CD4-positive, alpha-beta T cell treated with Interleukin-10 for 1 hour (primary cell): ENCODE measurements at regions not wholly inside any gene's neighbourhood (a gene's known extent, or its start where the extent isn't known, plus 50 kb on each side); places are given as distances from the start of the nearest gene placed in this dataset.

Source experiments
- DNase-seq: peaks from one replicate; pipeline ENCODE4 v3.0.0-alpha.2; 2020

GRCh38 chr4:186351668-186352194, 85.7 kb downstream of the F11 start:
- no peak for DNase-seq

GRCh38 chr4:186348433-186348832, 82.4 kb downstream of the F11 start:
- DNase-seq: no peak

- DNase-seq: no peak
Measured at GRCh38 chr4:186347743-186348142, 81.8 kb downstream of the F11 start.

- no peak for DNase-seq
Measured at GRCh38 chr4:186345184-186345583, 79.2 kb downstream of the F11 start.

GRCh38 chr4:186342582-186342981, 76.6 kb downstream of the F11 start:
- no peak for DNase-seq

GRCh38 chr4:186341655-186342054, 75.7 kb downstream of the F11 start:
- no peak for DNase-seq
